GM18508 (cell line): ENCODE measurements at regions not wholly inside any gene's neighbourhood (a gene's known extent, or its start where the extent isn't known, plus 50 kb on each side); places are given as distances from the start of the nearest gene placed in this dataset.
"Not testable (repeated sequence)": the region's sequence is repeated elsewhere in the genome, so short reads cannot be mapped to it uniquely, and the experiment has no call there.

Experiments
- ATAC-seq: cut with Tn5 transposase; IDR thresholded peaks from one replicate; pipeline ENCODE4 v1.9.1; 2021; ENCODE audit warnings: moderate number of reproducible peaks; ENCODE audit not compliant: insufficient read depth, unreplicated experiment

- no peak for ATAC-seq
Measured at GRCh38 chr6:23518294-23518693, 607.7 kb upstream of the NRSN1 start.

- no peak for ATAC-seq
Measured at GRCh38 chr6:23522792-23523547, 603.0 kb upstream of the NRSN1 start.

DNA sequence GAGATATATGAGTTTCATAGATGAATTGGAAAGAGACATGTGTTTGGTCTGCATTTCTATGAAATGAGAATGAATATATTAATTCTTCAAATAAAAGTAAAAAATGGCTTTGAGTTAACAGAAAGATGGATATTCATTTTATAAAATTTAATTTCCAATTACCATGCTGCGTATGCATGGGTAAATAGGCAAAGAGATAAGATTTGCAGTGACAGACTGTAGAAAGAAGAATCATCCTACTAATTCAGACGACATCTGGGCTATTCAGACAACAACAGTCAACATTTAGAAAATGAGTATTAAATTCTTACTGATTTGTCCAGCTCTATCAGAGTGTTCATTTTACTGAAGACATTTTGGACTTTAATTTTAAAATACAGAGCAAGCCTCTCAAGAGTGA, 602.2 kb upstream of the NRSN1 start:
- ATAC-seq: no peak

DNA sequence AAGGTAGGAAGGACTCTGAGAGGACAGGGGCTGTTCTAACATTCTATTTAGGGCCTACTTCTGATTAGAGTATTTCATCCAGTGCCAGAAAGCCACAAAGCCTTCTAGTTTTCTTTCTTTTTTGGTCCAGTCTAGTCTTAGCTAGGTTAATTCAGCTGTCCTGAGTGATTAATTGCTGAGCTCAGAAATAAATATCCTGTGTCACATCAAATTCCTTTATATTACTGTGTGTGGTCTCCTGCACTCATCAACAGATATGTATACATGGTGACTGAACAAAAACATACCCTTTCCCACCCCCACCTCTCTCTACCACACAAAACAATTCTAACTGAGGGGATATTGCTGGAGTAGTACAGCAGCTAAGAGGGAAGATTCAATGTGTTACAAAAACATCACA, 601.5 kb upstream of the NRSN1 start:
- no peak for ATAC-seq

DNA sequence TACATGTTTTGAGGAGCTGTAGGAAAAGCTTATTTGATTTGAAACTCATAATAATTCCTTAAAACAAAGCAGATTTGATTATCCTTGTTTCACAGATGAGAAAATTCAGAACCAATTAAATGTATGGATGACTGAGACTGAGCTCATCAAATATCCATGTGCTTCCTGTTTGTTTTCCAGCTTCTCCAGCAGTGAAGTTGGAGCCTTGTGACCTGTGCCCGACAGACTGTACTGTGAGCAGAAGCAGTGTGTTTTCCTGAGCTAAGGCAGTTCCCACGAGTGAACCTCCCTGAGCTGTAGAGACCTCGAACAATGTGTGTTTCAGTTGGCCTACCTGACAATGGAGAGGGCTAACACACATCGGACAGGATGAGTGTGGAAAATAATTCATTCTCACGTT, 599.5 kb upstream of the NRSN1 start:
- ATAC-seq: no peak

DNA sequence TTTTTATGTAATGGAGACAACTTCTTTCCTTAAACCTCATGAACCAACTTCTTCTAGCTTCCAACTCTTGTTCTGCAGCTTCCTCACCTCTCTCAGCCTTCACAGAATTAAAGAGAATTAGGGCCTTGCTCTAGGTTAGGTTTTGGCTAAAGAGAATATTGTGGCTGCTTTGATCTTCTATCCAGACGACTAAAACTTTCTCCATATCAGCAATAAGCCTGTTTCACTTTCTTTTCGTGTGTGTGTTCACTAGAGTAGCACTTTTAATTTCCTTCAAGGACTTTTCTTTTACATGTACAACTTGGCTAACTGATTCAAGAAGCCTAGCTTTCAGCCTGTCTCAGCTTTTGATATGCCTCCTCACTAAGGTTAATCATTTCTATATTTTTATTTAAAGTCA, 596.1 kb upstream of the NRSN1 start:
- ATAC-seq: no peak

GRCh38 chr6:23531666-23532065, 594.3 kb upstream of the NRSN1 start:
- no peak for ATAC-seq

DNA sequence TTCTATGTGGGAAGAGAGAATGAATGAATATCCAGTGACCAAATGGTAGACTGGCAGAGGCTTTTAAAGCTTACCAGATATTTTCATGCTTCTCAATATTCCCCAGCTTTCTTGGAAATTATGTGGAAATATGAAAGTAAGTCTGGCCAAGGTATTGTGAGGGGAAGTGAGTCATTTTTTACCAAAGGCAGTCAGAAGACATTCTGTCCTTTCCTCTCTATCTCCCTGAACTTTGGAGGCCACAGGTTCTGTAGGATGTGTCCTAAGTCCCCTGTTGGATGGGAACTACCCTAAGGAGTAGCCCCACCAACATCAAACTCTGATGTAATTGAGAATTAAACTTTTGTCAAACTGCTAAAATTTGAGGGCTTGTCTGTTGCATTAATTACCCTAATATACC, 593.8 kb upstream of the NRSN1 start:
- ATAC-seq: no peak

- ATAC-seq: no peak
Measured at GRCh38 chr6:23533311-23533710, 592.7 kb upstream of the NRSN1 start.

GRCh38 chr6:23533944-23534343, 592.1 kb upstream of the NRSN1 start:
- no peak for ATAC-seq

- ATAC-seq: no peak
Measured at GRCh38 chr6:23534351-23534750, 591.7 kb upstream of the NRSN1 start.

- ATAC-seq: no peak
Measured at GRCh38 chr6:23535101-23535500, 590.9 kb upstream of the NRSN1 start.

DNA sequence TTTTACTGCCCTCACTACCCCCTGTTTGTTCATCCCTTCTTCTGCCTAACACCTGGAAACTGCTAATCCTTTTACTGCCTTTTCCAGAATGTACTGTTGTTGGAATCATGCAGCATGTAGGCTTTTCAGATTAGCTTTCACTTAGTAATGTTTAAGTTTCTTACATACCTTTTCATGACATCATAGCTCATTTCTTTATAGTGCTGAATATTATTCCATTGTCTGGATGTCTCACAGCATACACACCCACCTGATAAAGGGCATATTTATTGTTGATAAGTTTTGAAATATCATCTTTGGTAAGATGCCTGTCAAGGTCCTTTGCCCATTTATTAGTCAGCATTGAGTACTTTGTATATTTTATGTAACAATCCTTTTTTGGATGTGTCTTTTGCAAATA, 588.2 kb upstream of the NRSN1 start:
- ATAC-seq: no peak

- ATAC-seq: no peak
Measured at GRCh38 chr6:23547851-23548250, 578.2 kb upstream of the NRSN1 start.

DNA sequence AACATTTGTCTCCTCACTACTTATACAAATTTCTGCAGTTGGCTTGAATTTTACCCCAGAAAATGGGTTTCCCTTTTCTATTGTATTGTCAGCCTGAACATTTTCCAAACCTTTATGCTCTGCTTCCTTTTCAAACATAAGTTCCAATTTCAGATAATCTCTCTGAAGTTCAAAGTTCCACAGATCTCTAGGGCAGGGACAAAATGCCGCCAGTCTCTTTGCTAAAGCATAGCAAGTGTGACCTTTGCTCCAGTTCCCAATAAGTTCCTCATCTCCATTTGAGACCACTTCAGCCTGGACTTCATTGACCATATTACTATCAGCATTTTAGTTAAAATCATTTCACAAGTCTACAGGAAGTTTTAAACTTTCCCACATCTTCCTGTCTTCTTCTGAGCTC, 571.1 kb upstream of the NRSN1 start:
- ATAC-seq: not testable (repeated sequence)

DNA sequence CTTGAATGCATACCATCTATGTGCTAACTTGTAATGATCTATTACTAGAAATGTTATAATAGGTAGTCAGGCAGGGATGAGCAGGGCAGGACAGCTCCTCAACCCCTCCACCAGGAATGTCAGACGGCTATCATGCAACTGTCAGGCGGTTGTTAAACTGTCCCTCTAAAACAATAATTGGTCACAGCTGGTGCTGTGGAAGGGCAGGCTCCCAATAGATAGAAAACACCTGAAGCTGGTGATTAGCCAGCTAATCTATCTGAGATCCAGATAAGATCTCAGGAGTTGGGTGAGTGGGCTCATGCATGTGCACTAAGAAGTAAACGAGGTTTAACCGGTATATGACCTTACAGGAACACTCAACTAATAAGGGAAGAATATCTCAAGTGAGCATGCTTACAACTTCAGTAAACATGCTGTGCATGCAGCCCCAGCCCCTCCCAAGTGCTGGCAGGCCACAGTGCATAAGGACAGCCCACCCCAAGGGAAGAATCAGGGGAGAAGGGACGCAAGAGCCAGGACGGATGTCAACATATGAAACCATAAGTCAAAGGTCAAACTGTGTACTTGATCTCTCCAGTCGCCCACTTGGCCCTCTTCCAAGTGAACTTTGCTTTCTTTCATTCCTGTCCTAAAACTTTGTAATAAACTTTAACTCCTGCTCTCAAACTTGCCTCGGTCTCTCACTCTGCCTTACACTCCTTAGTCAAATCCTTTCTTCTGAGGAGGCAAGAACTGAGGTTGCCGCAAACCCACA, 566.2 kb upstream of the NRSN1 start:
- no peak for ATAC-seq

- no peak for ATAC-seq
Measured at GRCh38 chr6:23561732-23562131, 564.3 kb upstream of the NRSN1 start.

GRCh38 chr6:23562554-23562953, 563.5 kb upstream of the NRSN1 start:
- no peak for ATAC-seq

GRCh38 chr6:23563323-23563722, 562.7 kb upstream of the NRSN1 start:
- no peak for ATAC-seq

- no peak for ATAC-seq
Measured at GRCh38 chr6:23566418-23566817, 559.6 kb upstream of the NRSN1 start.

DNA sequence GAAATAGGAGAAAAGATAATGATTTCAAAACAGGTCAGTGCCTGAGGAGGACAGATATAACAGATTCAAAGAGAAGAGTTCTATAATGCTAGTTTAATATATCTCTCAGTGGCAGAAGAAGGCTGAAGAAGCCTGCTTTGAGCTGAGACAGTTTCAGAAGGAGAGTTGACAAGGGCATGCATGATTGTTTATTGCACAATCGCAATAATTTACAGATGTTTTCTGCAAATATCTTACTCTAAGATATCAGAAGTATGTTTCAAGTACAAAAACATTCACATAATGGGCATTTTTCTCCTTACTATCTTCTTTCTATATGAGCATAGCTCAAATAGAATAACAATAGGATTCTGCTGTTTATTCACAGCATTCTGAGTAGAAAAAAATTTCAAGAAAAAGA, 557.7 kb upstream of the NRSN1 start:
- ATAC-seq: no peak
